ENCODE measurements at regions not wholly inside any gene's neighbourhood (a gene's known extent, or its start where the extent isn't known, plus 50 kb on each side); places are given as distances from the start of the nearest gene placed in this dataset.
"Not testable (repeated sequence)": the region's sequence is repeated elsewhere in the genome, so short reads cannot be mapped to it uniquely, and the experiment has no call there.

DNA sequence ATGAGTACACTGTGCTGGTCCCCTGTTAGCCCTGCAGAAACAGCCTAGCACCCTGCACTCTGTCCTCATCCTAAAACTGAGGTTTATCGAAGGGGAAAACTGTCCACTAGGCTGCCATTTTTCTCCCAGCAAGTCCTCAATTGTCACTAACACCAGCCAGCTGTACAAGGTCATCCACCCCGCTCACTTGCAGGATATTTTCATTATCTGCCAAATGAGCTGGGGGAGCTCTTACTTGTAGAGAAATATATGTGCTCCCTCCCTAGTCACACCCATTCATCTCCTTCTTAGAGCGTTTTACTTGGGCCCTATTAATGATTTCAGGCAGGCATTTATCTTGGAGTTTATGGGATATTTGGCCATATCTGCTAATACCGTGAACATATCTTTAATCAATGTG is 413.5 kb upstream of the NFE2L3 start:
- no peak overlapping the region for H3K4me3 ChIP-seq (ENCODE audit: low read depth, low read length, poor library complexity, severe bottlenecking)
- BruUV-seq (replicated peaks), result no TSS peak
- no peaks in the 10 kb centered on the region for H3K4me1 ChIP-seq (ENCODE audit: insufficient read depth, low read length, poor library complexity, severe bottlenecking)
- no peak for DNase-seq (ENCODE audit: low spot score)
- intact Hi-C loops (cut with micrococcal nuclease; ENCODE audit: unreplicated experiment), result no loop called here
- no peaks in the 10 kb centered on the region for H3K36me3 ChIP-seq (ENCODE audit: insufficient read depth, low read length, poor library complexity, severe bottlenecking)
- ChIA-PET CTCF (no interaction called here), POLR2A (ENCODE audit: low non-redundant PET) (no interaction called here)
- TF ChIP-seq EZH2 (IDR thresholded peaks at IDR 0.05; ENCODE audit: borderline replicate concordance, low read depth, low read length, poor library complexity, severe bottlenecking), result no peak
- TF ChIP-seq, protein P1, sequence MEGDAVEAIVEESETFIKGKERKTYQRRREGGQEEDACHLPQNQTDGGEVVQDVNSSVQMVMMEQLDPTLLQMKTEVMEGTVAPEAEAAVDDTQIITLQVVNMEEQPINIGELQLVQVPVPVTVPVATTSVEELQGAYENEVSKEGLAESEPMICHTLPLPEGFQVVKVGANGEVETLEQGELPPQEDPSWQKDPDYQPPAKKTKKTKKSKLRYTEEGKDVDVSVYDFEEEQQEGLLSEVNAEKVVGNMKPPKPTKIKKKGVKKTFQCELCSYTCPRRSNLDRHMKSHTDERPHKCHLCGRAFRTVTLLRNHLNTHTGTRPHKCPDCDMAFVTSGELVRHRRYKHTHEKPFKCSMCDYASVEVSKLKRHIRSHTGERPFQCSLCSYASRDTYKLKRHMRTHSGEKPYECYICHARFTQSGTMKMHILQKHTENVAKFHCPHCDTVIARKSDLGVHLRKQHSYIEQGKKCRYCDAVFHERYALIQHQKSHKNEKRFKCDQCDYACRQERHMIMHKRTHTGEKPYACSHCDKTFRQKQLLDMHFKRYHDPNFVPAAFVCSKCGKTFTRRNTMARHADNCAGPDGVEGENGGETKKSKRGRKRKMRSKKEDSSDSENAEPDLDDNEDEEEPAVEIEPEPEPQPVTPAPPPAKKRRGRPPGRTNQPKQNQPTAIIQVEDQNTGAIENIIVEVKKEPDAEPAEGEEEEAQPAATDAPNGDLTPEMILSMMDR (conservative IDR thresholded peaks at IDR 0.05; ENCODE audit: low read depth, low read length), result no peak
- H3K27ac ChIP-seq (ENCODE audit: low read depth, low read length, poor library complexity, severe bottlenecking), result no peak overlapping the region
- H3K9me3 ChIP-seq (ENCODE audit: low read depth, low read length, poor library complexity, severe bottlenecking), result no peaks in the 10 kb centered on the region
- H3K27me3 ChIP-seq (replicated peaks; ENCODE audit: insufficient read depth, low read depth, low read length, poor library complexity), result peaks cover 3% of the 10 kb centered on the region

- TF ChIP-seq EZH2 (IDR thresholded peaks at IDR 0.05; ENCODE audit: borderline replicate concordance, low read depth, low read length, poor library complexity, severe bottlenecking), result no peak
- TF ChIP-seq, protein P1 (conservative IDR thresholded peaks at IDR 0.05; ENCODE audit: low read depth, low read length), result no peak
- DNase-seq (ENCODE audit: low spot score), result no peak
- no peaks in the 10 kb centered on the region for H3K4me1 ChIP-seq (ENCODE audit: insufficient read depth, low read length, poor library complexity, severe bottlenecking)
- BruUV-seq (replicated peaks), result no TSS peak
- CTCF ChIA-PET, result no interaction called here
- POLR2A ChIA-PET (ENCODE audit: low non-redundant PET), result no interaction called here
- no peak overlapping the region for H3K27ac ChIP-seq (ENCODE audit: low read depth, low read length, poor library complexity, severe bottlenecking)
- H3K4me3 ChIP-seq (ENCODE audit: low read depth, low read length, poor library complexity, severe bottlenecking), result no peak overlapping the region
- H3K9me3 ChIP-seq (ENCODE audit: low read depth, low read length, poor library complexity, severe bottlenecking), result no peaks in the 10 kb centered on the region
- peaks cover 3% of the 10 kb centered on the region for H3K27me3 ChIP-seq (replicated peaks; ENCODE audit: insufficient read depth, low read depth, low read length, poor library complexity)
- H3K36me3 ChIP-seq (ENCODE audit: insufficient read depth, low read length, poor library complexity, severe bottlenecking), result no peaks in the 10 kb centered on the region
- intact Hi-C loops (cut with micrococcal nuclease; ENCODE audit: unreplicated experiment), result no loop called here
Observed at GRCh38 chr7:25739143-25739542, 412.9 kb upstream of the NFE2L3 start.

DNA sequence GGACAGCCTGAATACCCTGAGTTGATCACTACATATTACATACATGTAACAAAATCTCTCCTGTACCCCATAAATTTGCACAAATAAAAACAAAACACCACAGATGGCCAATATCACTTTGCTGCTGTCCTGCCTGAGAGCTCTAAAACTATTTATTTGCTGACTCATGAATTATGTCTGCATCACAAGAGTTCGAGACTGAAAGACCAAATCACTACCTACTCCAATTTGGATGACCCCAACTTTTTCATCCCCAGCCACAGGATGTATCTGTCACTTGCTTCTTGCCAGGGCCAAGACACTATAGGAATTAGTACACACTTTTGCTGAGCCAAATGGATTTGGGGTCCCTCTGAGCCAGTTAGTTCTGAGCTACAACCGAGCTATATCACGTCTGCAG is 409.7 kb upstream of the NFE2L3 start:
- intact Hi-C loops (cut with micrococcal nuclease; ENCODE audit: unreplicated experiment), result no loop called here
- H3K36me3 ChIP-seq (ENCODE audit: insufficient read depth, low read length, poor library complexity, severe bottlenecking), result no peaks in the 10 kb centered on the region
- no peak for DNase-seq (ENCODE audit: low spot score)
- peaks cover 3% of the 10 kb centered on the region for H3K27me3 ChIP-seq (replicated peaks; ENCODE audit: insufficient read depth, low read depth, low read length, poor library complexity)
- H3K4me1 ChIP-seq (ENCODE audit: insufficient read depth, low read length, poor library complexity, severe bottlenecking), result no peaks in the 10 kb centered on the region
- TF ChIP-seq, protein P1 (conservative IDR thresholded peaks at IDR 0.05; ENCODE audit: low read depth, low read length), result no peak
- no peak for TF ChIP-seq EZH2 (IDR thresholded peaks at IDR 0.05; ENCODE audit: borderline replicate concordance, low read depth, low read length, poor library complexity, severe bottlenecking)
- POLR2A ChIA-PET (ENCODE audit: low non-redundant PET), result no interaction called here
- BruUV-seq (replicated peaks), result no TSS peak
- no peaks in the 10 kb centered on the region for H3K9me3 ChIP-seq (ENCODE audit: low read depth, low read length, poor library complexity, severe bottlenecking)
- H3K4me3 ChIP-seq (ENCODE audit: low read depth, low read length, poor library complexity, severe bottlenecking), result no peak overlapping the region
- H3K27ac ChIP-seq (ENCODE audit: low read depth, low read length, poor library complexity, severe bottlenecking), result no peak overlapping the region
- CTCF ChIA-PET, result no interaction called here

DNA sequence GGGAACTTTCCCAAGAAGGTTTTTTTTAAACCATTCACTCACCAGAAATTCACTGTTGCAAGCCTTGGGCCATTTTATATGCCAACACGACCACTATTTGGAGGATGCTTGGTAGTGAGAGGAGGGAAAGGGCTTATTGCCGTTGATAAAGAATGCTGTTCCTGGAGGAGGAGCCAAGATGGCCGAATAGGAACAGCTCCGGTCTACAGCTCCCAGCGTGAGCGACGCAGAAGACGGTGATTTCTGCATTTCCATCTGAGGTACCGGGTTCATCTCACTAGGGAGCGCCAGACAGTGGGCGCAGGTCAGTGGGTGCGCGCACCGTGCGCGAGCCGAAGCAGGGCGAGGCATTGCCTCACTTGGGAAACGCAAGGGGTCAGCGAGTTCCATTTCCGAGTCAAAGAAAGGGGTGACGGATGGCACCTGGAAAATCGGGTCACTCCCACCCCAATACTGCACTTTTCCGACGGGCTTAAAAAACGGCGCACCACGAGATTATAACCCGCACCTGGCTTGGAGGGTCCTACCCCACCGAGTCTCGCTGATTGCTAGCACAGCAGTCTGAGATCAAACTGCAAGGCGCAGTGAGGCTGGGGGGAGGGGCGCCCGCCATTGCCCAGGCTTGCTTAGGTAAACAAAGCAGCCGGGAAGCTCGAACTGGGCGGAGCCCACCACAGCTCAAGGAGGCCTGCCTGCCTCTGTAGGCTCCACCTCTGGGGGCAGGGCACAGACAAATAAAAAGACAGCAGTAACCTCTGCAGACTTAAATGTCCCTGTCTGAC is 408.1 kb upstream of the NFE2L3 start:
- H3K9me3 ChIP-seq (ENCODE audit: low read depth, low read length, poor library complexity, severe bottlenecking); H3K27me3 ChIP-seq (replicated peaks; ENCODE audit: insufficient read depth, low read depth, low read length, poor library complexity); H3K4me3 ChIP-seq (ENCODE audit: low read depth, low read length, poor library complexity, severe bottlenecking); POLR2A ChIA-PET (ENCODE audit: low non-redundant PET); H3K27ac ChIP-seq (ENCODE audit: low read depth, low read length, poor library complexity, severe bottlenecking); intact Hi-C loops (cut with micrococcal nuclease; ENCODE audit: unreplicated experiment); DNase-seq (ENCODE audit: low spot score); BruUV-seq (replicated peaks); H3K4me1 ChIP-seq (ENCODE audit: insufficient read depth, low read length, poor library complexity, severe bottlenecking); CTCF ChIA-PET; H3K36me3 ChIP-seq (ENCODE audit: insufficient read depth, low read length, poor library complexity, severe bottlenecking): not testable (repeated sequence)
